Suprapubic skin (tissue), 3 donors: ENCODE measurements at regions not wholly inside any gene's neighbourhood (a gene's known extent, or its start where the extent isn't known, plus 50 kb on each side); places are given as distances from the start of the nearest gene placed in this dataset.
"Not testable (repeated sequence)": the region's sequence is repeated elsewhere in the genome, so short reads cannot be mapped to it uniquely, and the experiment has no call there.

Experiments
- EP300 ChIP-seq: sonication (generic); formaldehyde crosslinking; IDR thresholded peaks from one replicate; pipeline ENCODE4 v1.6.1; 2017; ENCODE audit warnings: antibody characterized with exemption
- POLR2A ChIP-seq, 2 donors: fragments of 450-650 bp; IDR thresholded peaks; one replicate each; pipeline ENCODE4 v1.6.1; 2017; ENCODE audit warnings: antibody characterized with exemption in 2 of 2, mild to moderate bottlenecking in 2 of 2, moderate library complexity in 2 of 2
- TF ChIP-seq, protein P1 (sequence below), 2 donors: fragments of 200-600 bp in 1 of 2; fragments of 450-650 bp in 1 of 2; sonication (generic) in 1 of 2; IDR thresholded peaks; one replicate each; pipeline ENCODE4 v1.5.1; 2016 to 2019; ENCODE audit warnings: antibody characterized with exemption in 2 of 2, mild to moderate bottlenecking in 1 of 2, moderate library complexity in 1 of 2

DNA sequence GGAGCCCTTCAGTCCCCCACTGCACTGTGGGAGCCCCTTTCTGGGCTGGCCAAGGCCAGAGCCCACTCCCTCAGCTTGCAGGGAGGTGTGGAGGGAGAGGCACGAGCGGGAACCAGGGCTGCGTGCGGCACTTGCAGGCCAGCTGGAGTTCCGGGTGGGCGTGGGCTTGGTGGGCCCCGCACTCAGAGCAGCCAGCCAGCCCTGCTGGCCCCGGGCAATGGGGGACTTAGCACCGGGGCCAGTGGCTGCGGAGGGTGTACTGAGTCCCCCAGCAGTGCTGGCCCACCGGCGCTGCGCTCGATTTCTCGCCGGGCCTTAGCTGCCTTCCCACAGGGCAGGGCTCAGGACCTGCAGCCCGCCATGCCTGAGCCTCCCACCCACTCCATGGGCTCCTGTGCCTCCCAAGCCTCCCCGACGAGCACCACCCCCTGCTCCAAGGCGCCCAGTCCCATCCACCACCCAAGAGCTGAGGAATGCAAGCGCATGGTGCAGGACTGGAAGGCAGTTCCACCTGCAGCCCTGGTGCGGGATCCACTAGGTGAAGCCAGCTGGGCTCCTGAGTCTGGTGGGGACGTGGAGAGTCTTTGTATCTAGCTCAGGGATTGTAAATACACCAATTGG is 776.2 kb downstream of the KCTD8 start:
- TF ChIP-seq, protein P1, sequence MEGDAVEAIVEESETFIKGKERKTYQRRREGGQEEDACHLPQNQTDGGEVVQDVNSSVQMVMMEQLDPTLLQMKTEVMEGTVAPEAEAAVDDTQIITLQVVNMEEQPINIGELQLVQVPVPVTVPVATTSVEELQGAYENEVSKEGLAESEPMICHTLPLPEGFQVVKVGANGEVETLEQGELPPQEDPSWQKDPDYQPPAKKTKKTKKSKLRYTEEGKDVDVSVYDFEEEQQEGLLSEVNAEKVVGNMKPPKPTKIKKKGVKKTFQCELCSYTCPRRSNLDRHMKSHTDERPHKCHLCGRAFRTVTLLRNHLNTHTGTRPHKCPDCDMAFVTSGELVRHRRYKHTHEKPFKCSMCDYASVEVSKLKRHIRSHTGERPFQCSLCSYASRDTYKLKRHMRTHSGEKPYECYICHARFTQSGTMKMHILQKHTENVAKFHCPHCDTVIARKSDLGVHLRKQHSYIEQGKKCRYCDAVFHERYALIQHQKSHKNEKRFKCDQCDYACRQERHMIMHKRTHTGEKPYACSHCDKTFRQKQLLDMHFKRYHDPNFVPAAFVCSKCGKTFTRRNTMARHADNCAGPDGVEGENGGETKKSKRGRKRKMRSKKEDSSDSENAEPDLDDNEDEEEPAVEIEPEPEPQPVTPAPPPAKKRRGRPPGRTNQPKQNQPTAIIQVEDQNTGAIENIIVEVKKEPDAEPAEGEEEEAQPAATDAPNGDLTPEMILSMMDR (IDR thresholded peaks at IDR 0.05): not testable (repeated sequence)
- not testable (repeated sequence) for TF ChIP-seq EP300; POLR2A (IDR thresholded peaks at IDR 0.05)
